ENCODE measurements at regions not wholly inside any gene's neighbourhood (a gene's known extent, or its start where the extent isn't known, plus 50 kb on each side); places are given as distances from the start of the nearest gene placed in this dataset.

DNA sequence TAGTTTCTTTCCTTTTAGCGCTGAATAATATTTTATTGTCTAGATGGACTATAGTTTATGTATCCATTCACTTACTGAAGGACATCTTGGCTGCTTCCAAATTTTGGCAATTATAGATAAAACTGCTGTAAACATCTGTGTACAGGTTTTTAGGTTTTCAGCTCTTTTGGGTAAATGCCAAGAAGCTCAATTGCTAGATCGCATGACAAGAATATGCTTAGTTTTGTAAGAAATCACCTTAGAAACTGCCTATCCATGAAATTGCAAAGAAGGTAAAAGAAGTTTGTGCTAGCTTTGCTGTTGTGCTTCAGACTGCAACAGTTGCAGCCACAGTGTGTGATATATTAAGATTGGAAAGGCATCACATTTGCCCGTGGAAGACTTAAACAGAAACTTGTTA, 103.2 kb upstream of the TNS3 start:
- intact Hi-C loops (cut with DNase I): no loop called here
- TF ChIP-seq POLR2A (IDR thresholded peaks at IDR 0.05) (no peak), CTCF (IDR thresholded peaks at IDR 0.05) (no peak)
- no peak overlapping the region for H3K4me3 ChIP-seq
- no peak for DNase-seq
- no peaks in the 10 kb centered on the region for H3K9me3 ChIP-seq
- no peaks in the 10 kb centered on the region for H3K4me1 ChIP-seq
- no peak overlapping the region for H3K27ac ChIP-seq
- WGBS, 2 donors: 74 to 88% methylated on average over 3 of the region's 3 CpGs
- H3K27me3 ChIP-seq: no peaks in the 10 kb centered on the region
- H3K36me3 ChIP-seq: no peaks in the 10 kb centered on the region

DNA sequence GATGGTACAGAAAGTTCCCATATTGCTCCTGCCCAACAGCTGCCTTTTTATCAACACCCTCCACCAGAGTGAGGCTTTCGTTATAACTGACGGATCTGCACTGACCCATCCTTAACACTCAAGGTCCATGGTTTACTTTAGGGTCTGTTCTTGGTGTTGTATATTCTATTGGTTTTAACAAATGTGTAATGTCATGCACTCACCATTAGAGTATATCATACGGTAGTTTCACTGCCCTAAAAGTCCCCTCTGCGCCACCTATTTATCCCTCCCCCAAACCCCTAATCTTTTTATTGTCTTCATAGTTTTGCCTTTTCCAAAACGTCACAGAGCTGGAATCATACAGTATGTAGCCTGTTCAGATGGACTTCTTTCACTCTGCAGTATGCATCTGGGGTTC, 102.8 kb upstream of the TNS3 start:
- no peak for TF ChIP-seq POLR2A (IDR thresholded peaks at IDR 0.05)
- no peak for TF ChIP-seq CTCF (IDR thresholded peaks at IDR 0.05)
- Histone ChIP-seq H3K27me3 (no peaks in the 10 kb centered on the region), H3K36me3 (no peaks in the 10 kb centered on the region), H3K4me1 (no peaks in the 10 kb centered on the region), H3K27ac (no peak overlapping the region), H3K9me3 (no peaks in the 10 kb centered on the region), H3K4me3 (no peak overlapping the region)
- intact Hi-C loops (cut with DNase I): no loop called here
- 71 to 84% methylated on average over 5 of the region's 5 CpGs for WGBS, 2 donors
- no peak for DNase-seq

DNA sequence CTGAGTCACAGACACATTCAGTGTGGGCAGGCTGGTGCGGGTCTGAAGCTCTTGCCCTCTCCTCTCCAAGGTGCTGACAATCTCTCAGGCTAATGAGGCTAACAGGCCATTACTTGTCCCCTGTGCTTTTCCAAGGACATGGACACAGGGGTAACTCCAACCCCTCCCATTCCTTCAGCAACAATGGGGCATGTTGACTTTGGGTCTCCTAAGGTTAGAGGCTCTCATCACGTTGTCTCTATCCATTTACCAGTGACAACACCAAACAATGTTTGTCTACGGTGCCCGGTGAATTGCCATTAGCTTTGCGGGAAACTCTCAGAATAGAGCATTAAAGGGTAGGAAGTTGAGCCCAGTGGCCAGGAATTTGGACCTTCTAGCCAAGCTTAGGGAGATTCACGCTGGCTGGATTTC, 101.6 kb upstream of the TNS3 start:
- Histone ChIP-seq H3K27me3 (no peaks in the 10 kb centered on the region), H3K36me3 (no peaks in the 10 kb centered on the region), H3K4me3 (no peak overlapping the region), H3K4me1 (no peaks in the 10 kb centered on the region), H3K9me3 (no peaks in the 10 kb centered on the region), H3K27ac (no peak overlapping the region)
- 89 to 92% methylated on average over 1 to 5 of the region's 6 CpGs for WGBS, 2 donors
- no peak for DNase-seq
- intact Hi-C loops (cut with DNase I): no loop called here
- TF ChIP-seq CTCF (IDR thresholded peaks at IDR 0.05) (no peak), POLR2A (IDR thresholded peaks at IDR 0.05) (no peak)

- intact Hi-C loops (cut with DNase I): no loop called here
- WGBS, 2 donors: 85 to 89% methylated on average over 6 of the region's 6 CpGs
Measured at GRCh38 chr7:47682874-47683273, 101.0 kb upstream of the TNS3 start.

DNA sequence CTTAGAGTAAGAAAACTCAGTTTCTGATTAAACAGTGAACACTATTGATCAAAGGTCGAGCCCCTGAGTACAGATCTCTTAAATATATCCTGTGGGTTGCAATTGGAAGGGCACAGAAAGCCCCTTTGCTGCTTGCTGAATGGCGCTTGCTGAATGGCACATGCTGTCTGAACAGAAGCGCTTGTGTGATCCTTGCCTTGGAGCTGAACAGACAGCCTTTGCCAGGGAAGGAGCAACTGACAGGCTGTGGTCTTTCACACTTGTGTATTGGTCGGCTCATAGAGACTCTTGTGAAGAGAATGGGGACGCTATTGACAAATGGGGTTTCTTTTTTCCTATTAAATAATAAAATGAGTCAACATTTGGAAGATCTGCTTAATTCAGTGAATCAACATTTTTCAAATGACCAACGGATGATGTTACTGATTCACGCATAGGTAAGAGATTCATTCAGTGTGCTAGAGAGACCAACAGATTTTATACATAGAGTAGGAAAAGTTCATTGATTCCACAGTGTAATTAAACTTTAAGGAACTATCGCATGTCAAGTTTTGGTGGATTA, 99.4 kb upstream of the TNS3 start:
- intact Hi-C loops (cut with DNase I): no loop called here
- TF ChIP-seq CTCF (IDR thresholded peaks at IDR 0.05) (no peak), POLR2A (IDR thresholded peaks at IDR 0.05) (no peak)
- no peaks in the 10 kb centered on the region for H3K9me3 ChIP-seq
- 83 to 92% methylated on average over 6 to 7 of the region's 8 CpGs for WGBS, 2 donors
- DNase-seq: no peak
- H3K27me3 ChIP-seq: no peaks in the 10 kb centered on the region
- H3K36me3 ChIP-seq: no peaks in the 10 kb centered on the region
- H3K27ac ChIP-seq: no peak overlapping the region
- no peak overlapping the region for H3K4me3 ChIP-seq
- H3K4me1 ChIP-seq: no peaks in the 10 kb centered on the region

More at GRCh38 chr7:47682874-47683273, 101.0 kb upstream of the TNS3 start:
- TF ChIP-seq POLR2A (IDR thresholded peaks at IDR 0.05): no peak
- TF ChIP-seq CTCF (IDR thresholded peaks at IDR 0.05): no peak
- H3K4me1 ChIP-seq: no peaks in the 10 kb centered on the region
- no peaks in the 10 kb centered on the region for H3K9me3 ChIP-seq
- H3K4me3 ChIP-seq: no peak overlapping the region
- DNase-seq: no peak
- no peaks in the 10 kb centered on the region for H3K36me3 ChIP-seq
- H3K27me3 ChIP-seq: no peaks in the 10 kb centered on the region
- no peak overlapping the region for H3K27ac ChIP-seq
